Keratinocyte (primary cell): ENCODE measurements at regions not wholly inside any gene's neighbourhood (a gene's known extent, or its start where the extent isn't known, plus 50 kb on each side); places are given as distances from the start of the nearest gene placed in this dataset.

Experiments
- CTCF ChIP-seq, 3 experiments: IDR thresholded peaks in 1 of 3; conservative IDR thresholded peaks in 1 of 3; optimal IDR thresholded peaks in 1 of 3; 2 replicates in 2 of 3; 3 replicates in 1 of 3; pipeline versions ENCODE3 to v1.5.1; 2011; ENCODE audit warnings: low read length in 3 of 3, mild to moderate bottlenecking in 3 of 3, moderate library complexity in 2 of 3, control low read depth in 1 of 3, inconsistent platforms in 1 of 3; ENCODE audit not compliant: insufficient read depth in 2 of 3; ENCODE audit errors: extremely low read depth in 1 of 3
- EZH2 ChIP-seq: IDR thresholded peaks from one replicate; pipeline ENCODE4 v1.6.1; 2012; ENCODE audit warnings: inconsistent platforms, mild to moderate bottlenecking, low read length, moderate library complexity

GRCh38 chr10:64346389-64346788, 825.2 kb downstream of the REEP3 start:
- TF ChIP-seq CTCF (optimal IDR thresholded peaks at IDR 0.05 in 1 of 3, IDR thresholded peaks at IDR 0.05 in 1 of 3, conservative IDR thresholded peaks at IDR 0.05 in 1 of 3; ENCODE audit: extremely low read depth in 1 of 3, insufficient read depth in 2 of 3, low read length in 3 of 3) (no peak), EZH2 (no peak)
